Nephron progenitor cell (in vitro differentiated cells): ENCODE measurements at regions not wholly inside any gene's neighbourhood (a gene's known extent, or its start where the extent isn't known, plus 50 kb on each side); places are given as distances from the start of the nearest gene placed in this dataset.

Experiments
- DNase-seq: peaks from one replicate; pipeline ENCODE4 v3.0.0; 2021
- H3K27ac Mint-ChIP-seq: 2 replicates; pipeline ENCODE4 v1.8.0; 2021; ENCODE audit warnings: mild to moderate bottlenecking, moderate library complexity, mixed read lengths
- H3K27me3 Mint-ChIP-seq: 2 replicates; pipeline ENCODE4 v1.8.0; 2021; ENCODE audit warnings: mild to moderate bottlenecking, low read depth, mixed read lengths; ENCODE audit not compliant: poor library complexity
- H3K36me3 Mint-ChIP-seq: 2 replicates; pipeline ENCODE4 v1.8.0; 2021; ENCODE audit warnings: low read depth, mixed read lengths
- H3K4me1 Mint-ChIP-seq: 2 replicates; pipeline ENCODE4 v1.8.0; 2021; ENCODE audit warnings: mixed read lengths
- H3K4me3 Mint-ChIP-seq: 2 replicates; pipeline ENCODE4 v1.8.0; 2021; ENCODE audit warnings: mild to moderate bottlenecking, moderate library complexity, mixed read lengths
- H3K9me3 Mint-ChIP-seq: 2 replicates; pipeline ENCODE4 v1.8.0; 2021; ENCODE audit warnings: mild to moderate bottlenecking, moderate library complexity, mixed read lengths
- CTCF ChIP-seq: fragments of 200-600 bp; sonication (generic); IDR thresholded peaks from 2 replicates; pipeline ENCODE4 v1.5.0; 2021; ENCODE audit warnings: antibody characterized with exemption

DNA sequence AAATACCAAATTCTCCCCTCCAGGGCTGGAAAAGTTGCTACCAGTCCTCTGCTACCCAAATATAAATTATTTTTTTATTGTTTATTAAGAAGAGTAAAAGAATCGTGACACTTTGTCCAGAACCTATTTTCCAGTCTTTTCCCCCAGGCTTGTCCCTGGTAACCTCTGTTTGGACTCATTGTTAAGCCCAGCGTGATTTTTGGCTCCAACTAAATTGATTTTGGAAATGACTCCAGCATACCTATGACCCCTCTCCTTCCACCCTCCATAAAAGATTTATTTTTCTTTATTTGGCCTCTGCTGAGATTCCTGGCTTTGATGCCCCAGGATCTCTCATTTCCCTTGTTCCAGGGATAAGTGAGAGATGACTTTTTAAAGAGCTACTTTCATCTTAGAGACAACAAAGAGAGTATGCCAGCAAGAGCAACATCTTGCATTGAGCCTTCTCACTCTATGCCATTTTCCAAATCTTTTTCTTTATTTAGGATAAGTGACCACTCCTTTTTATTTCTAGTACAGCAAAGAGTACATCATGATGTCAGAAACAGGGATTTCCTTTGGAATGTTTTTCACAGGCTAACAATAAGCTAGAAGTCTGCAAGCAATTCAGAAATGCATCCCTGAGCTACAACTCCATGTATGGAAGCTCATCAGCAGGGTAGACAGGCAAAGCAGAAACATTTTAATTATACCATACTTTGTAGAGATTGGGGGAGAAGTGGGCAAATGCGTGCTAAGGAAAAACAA is 75.8 kb downstream of the DAD1 start:
- peak overlapping the region; percentile 13 for H3K27ac Mint-ChIP-seq
- peaks cover 73% of the 10 kb centered on the region for H3K4me1 Mint-ChIP-seq
- H3K27me3 Mint-ChIP-seq, result no peaks in the 10 kb centered on the region
- H3K4me3 Mint-ChIP-seq, result no peak overlapping the region
- DNase-seq, result no peak
- no peaks in the 10 kb centered on the region for H3K9me3 Mint-ChIP-seq
- TF ChIP-seq CTCF, result no peak
- no peaks in the 10 kb centered on the region for H3K36me3 Mint-ChIP-seq

GRCh38 chr14:22512106-22512814 is 76.8 kb downstream of the DAD1 start:
- no peak for TF ChIP-seq CTCF
- no peaks in the 10 kb centered on the region for H3K9me3 Mint-ChIP-seq
- no peak for DNase-seq
- H3K27me3 Mint-ChIP-seq, result no peaks in the 10 kb centered on the region
- H3K36me3 Mint-ChIP-seq, result no peaks in the 10 kb centered on the region
- no peak overlapping the region for H3K4me3 Mint-ChIP-seq
- H3K27ac Mint-ChIP-seq, result no peak overlapping the region
- peaks cover 68% of the 10 kb centered on the region for H3K4me1 Mint-ChIP-seq

- no peak for DNase-seq
- no peak overlapping the region for H3K4me3 Mint-ChIP-seq
- peak overlapping the region; percentile 37 for H3K27ac Mint-ChIP-seq
- TF ChIP-seq CTCF, result no peak
- H3K27me3 Mint-ChIP-seq, result no peaks in the 10 kb centered on the region
- no peaks in the 10 kb centered on the region for H3K9me3 Mint-ChIP-seq
- H3K4me1 Mint-ChIP-seq, result peaks cover 68% of the 10 kb centered on the region
- H3K36me3 Mint-ChIP-seq, result no peaks in the 10 kb centered on the region
These were observed 78.4 kb downstream of the DAD1 start for GRCh38 chr14:22510527-22511110.

DNA sequence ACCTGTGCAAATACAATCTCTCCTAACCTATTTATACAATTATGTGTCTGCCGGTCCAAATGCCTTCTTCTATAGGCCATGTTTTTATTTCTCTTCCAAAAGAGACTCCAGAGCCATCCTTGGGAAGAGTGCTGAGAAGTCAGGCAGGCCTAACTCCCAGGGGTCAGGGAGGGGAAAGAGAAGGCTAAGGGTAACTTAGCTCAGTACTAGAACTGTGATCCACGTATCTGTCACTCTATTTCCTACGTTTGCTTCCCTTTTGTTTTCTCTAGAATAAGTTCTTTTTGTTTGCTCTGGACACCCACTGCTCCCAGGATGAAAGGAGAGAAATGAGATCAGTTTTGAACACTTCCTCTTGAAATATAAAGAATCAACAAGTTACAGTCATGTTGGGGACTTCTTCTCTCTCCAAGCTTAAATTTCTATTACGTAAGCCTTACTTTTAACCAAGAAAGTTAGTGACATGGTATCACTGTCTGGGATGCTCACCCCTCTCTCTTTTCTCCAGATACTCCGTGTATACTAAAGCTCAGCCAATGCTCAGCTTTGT is 79.2 kb downstream of the DAD1 start:
- no peak for TF ChIP-seq CTCF
- Mint-ChIP-seq H3K4me1 (peaks cover 68% of the 10 kb centered on the region), H3K36me3 (no peaks in the 10 kb centered on the region), H3K27me3 (no peaks in the 10 kb centered on the region), H3K4me3 (no peak overlapping the region), H3K27ac (peak overlapping the region; percentile 7), H3K9me3 (no peaks in the 10 kb centered on the region)
- DNase-seq, result no peak

GRCh38 chr14:22509036-22509709 is 79.9 kb downstream of the DAD1 start:
- no peak for DNase-seq
- Mint-ChIP-seq H3K4me3 (no peak overlapping the region), H3K27ac (no peak overlapping the region), H3K36me3 (no peaks in the 10 kb centered on the region), H3K27me3 (peaks cover 1% of the 10 kb centered on the region), H3K4me1 (peaks cover 68% of the 10 kb centered on the region), H3K9me3 (no peaks in the 10 kb centered on the region)
- no peak for TF ChIP-seq CTCF
